ENCODE measurements at regions not wholly inside any gene's neighbourhood (a gene's known extent, or its start where the extent isn't known, plus 50 kb on each side); places are given as distances from the start of the nearest gene placed in this dataset.

GRCh38 chr1:5781079-5781478 lies 211.1 kb downstream of the NPHP4 start:
- Histone ChIP-seq H3K9me3 (peaks cover 0 to 5% (median 0%) of the 10 kb centered on the region in 11 donors), H3K27me3 (peaks cover 0 to 19% (median 7%) of the 10 kb centered on the region in 7 donors), H3K4me3 (no peak overlapping the region), H3K27ac (no peak overlapping the region), H3K36me3 (no peaks in the 10 kb centered on the region), H3K4me1 (no peaks in the 10 kb centered on the region)
- intact Hi-C loops (cut with DNase I) = no loop called here
- no peak for ATAC-seq
- 50 to 61% methylated on average over 6 of the region's 6 CpGs for WGBS, 2 donors
- DNase-seq = no peak
- no peak for TF ChIP-seq CTCF (IDR thresholded peaks at IDR 0.05)

GRCh38 chr1:5780324-5780716 lies 211.9 kb downstream of the NPHP4 start:
- intact Hi-C loops (cut with DNase I) = no loop called here
- DNase-seq = no peak
- Histone ChIP-seq H3K36me3 (no peaks in the 10 kb centered on the region), H3K9me3 (peaks cover 0 to 5% (median 0%) of the 10 kb centered on the region in 11 donors), H3K27ac (no peak overlapping the region), H3K4me3 (no peak overlapping the region), H3K27me3 (peaks cover 0 to 19% (median 4%) of the 10 kb centered on the region in 7 donors), H3K4me1 (no peaks in the 10 kb centered on the region)
- 69 to 72% methylated on average over 4 of the region's 4 CpGs for WGBS, 2 donors
- ATAC-seq = no peak
- no peak for TF ChIP-seq CTCF (IDR thresholded peaks at IDR 0.05)

- no peak for DNase-seq
- TF ChIP-seq CTCF (IDR thresholded peaks at IDR 0.05) = no peak
- no peak for ATAC-seq
- Histone ChIP-seq H3K4me1 (no peaks in the 10 kb centered on the region), H3K4me3 (no peak overlapping the region), H3K36me3 (no peaks in the 10 kb centered on the region), H3K27me3 (peaks cover 0 to 19% (median 4%) of the 10 kb centered on the region in 7 donors), H3K9me3 (peaks cover 0 to 5% (median 0%) of the 10 kb centered on the region in 11 donors), H3K27ac (no peak overlapping the region)
- WGBS, 2 donors = 83 to 86% methylated on average over 24 of the region's 24 CpGs
- intact Hi-C loops (cut with DNase I) = no loop called here
These were observed 212.5 kb downstream of the NPHP4 start for GRCh38 chr1:5779608-5780323.

- no peaks in the 10 kb centered on the region for H3K36me3 ChIP-seq
- peaks cover 0 to 4% (median 0%) of the 10 kb centered on the region in 9 donors for H3K4me1 ChIP-seq
- DNase-seq (no peak), ATAC-seq (no peak)
- no peak overlapping the region for H3K4me3 ChIP-seq
- peaks cover 0 to 5% (median 0%) of the 10 kb centered on the region in 11 donors for H3K9me3 ChIP-seq
- peaks cover 0 to 23% (median 4%) of the 10 kb centered on the region in 7 donors for H3K27me3 ChIP-seq
- no peak for TF ChIP-seq CTCF (IDR thresholded peaks at IDR 0.05)
- 89 to 92% methylated on average over 12 of the region's 12 CpGs for WGBS, 2 donors
- H3K27ac ChIP-seq = no peak overlapping the region
- intact Hi-C loops (cut with DNase I) = no loop called here
These were observed 216.1 kb downstream of the NPHP4 start for GRCh38 chr1:5776035-5776550.

Measured in heart right ventricle (tissue), 16 donors.